ENCODE measurements at regions not wholly inside any gene's neighbourhood (a gene's known extent, or its start where the extent isn't known, plus 50 kb on each side); places are given as distances from the start of the nearest gene placed in this dataset.

- DNase-seq = no peak
Measured at GRCh38 chr7:133195868-133196267, 57.0 kb upstream of the EXOC4 start.

- DNase-seq = no peak
Measured at GRCh38 chr7:133196856-133197612, 55.8 kb upstream of the EXOC4 start.

GRCh38 chr7:133197972-133198544 lies 54.8 kb upstream of the EXOC4 start:
- no peak for DNase-seq

- no peak for DNase-seq
Measured at GRCh38 chr7:133199831-133200230, 53.0 kb upstream of the EXOC4 start.

- DNase-seq = no peak
Measured at GRCh38 chr7:133201470-133201869, 51.4 kb upstream of the EXOC4 start.

GRCh38 chr7:133202942-133203341 lies 49.9 kb upstream of the EXOC4 start:
- DNase-seq = no peak

Data from NCI-H2227 treated with DMSO at 0.1 percent for 48 hours (cell line).